Lung (tissue), 11 donors: ENCODE measurements at regions not wholly inside any gene's neighbourhood (a gene's known extent, or its start where the extent isn't known, plus 50 kb on each side); places are given as distances from the start of the nearest gene placed in this dataset.
A peak's percentile ranks its signal among the peaks of the same experiment; 100 is the strongest.

ENCODE experiments used
- ATAC-seq: fragments of 200-7000 bp; cut with Tn5 transposase; one replicate; pipeline ENCODE4 v1.9.1; 2020; ENCODE audit warnings: moderate number of reproducible peaks; ENCODE audit not compliant: insufficient read depth, low FRiP score
- DNase-seq, 3 donors: peaks; one replicate each; pipeline ENCODE4 v3.0.0-alpha.2; 2013 to 2017
- H3K27ac ChIP-seq, 2 donors: one replicate each; pipeline ENCODE4 v1.5.1; 2013; ENCODE audit warnings: mild to moderate bottlenecking in 2 of 2, moderate library complexity in 2 of 2, control low read depth in 1 of 2, inconsistent platforms in 1 of 2, low read depth in 1 of 2, low read length in 1 of 2
- H3K27me3 ChIP-seq, 3 donors: one replicate each; pipeline ENCODE4 v1.5.1; 2013; ENCODE audit warnings: low read length in 2 of 3; ENCODE audit not compliant: control insufficient read depth in 3 of 3, insufficient read depth in 3 of 3
- H3K36me3 ChIP-seq, 4 donors: one replicate each; pipeline ENCODE4 v1.5.1; 2013; ENCODE audit warnings: low read length in 4 of 4, mild to moderate bottlenecking in 1 of 4, moderate library complexity in 1 of 4; ENCODE audit not compliant: control insufficient read depth in 4 of 4, insufficient read depth in 4 of 4
- H3K4me1 ChIP-seq, 5 donors: one replicate each; pipeline ENCODE4 v1.5.1; 2013; ENCODE audit warnings: low read length in 5 of 5, mild to moderate bottlenecking in 2 of 5, moderate library complexity in 1 of 5; ENCODE audit not compliant: control insufficient read depth in 5 of 5, insufficient read depth in 5 of 5
- H3K4me3 ChIP-seq: one replicate; pipeline ENCODE4 v1.5.1; 2013; ENCODE audit warnings: mild to moderate bottlenecking, control low read depth, moderate library complexity
- H3K9ac ChIP-seq, 2 donors: one replicate each; pipeline ENCODE4 v1.5.1; 2013; ENCODE audit warnings: low read length in 2 of 2, control low read depth in 1 of 2; ENCODE audit not compliant: insufficient read depth in 1 of 2
- H3K9me3 ChIP-seq, 4 donors: one replicate each; pipeline ENCODE4 v1.5.1; 2013; ENCODE audit warnings: low read length in 3 of 4, mild to moderate bottlenecking in 1 of 4, moderate library complexity in 1 of 4; ENCODE audit not compliant: control insufficient read depth in 4 of 4, insufficient read depth in 3 of 4
- CTCF ChIP-seq: IDR thresholded peaks from 2 replicates; pipeline ENCODE4 v1.5.1; 2012; ENCODE audit warnings: mild to moderate bottlenecking; ENCODE audit errors: control extremely low read depth, extremely low read depth
- WGBS, 2 donors: extraction: QIAGEN DNeasy Blood & Tissue Kit; methylation state at CpG; one replicate each; pipeline ENCODE4 v1.1.7; 2013; 5-methylcytosine and 5-hydroxymethylcytosine counted together
- donor health status: control.
- donor health status: control.
- donor health status: Bipolar disorder and iron deficiency.
- donor health status: healthy.
- donor health status: DM: yes; HTN: yes; CAD: no.

DNA sequence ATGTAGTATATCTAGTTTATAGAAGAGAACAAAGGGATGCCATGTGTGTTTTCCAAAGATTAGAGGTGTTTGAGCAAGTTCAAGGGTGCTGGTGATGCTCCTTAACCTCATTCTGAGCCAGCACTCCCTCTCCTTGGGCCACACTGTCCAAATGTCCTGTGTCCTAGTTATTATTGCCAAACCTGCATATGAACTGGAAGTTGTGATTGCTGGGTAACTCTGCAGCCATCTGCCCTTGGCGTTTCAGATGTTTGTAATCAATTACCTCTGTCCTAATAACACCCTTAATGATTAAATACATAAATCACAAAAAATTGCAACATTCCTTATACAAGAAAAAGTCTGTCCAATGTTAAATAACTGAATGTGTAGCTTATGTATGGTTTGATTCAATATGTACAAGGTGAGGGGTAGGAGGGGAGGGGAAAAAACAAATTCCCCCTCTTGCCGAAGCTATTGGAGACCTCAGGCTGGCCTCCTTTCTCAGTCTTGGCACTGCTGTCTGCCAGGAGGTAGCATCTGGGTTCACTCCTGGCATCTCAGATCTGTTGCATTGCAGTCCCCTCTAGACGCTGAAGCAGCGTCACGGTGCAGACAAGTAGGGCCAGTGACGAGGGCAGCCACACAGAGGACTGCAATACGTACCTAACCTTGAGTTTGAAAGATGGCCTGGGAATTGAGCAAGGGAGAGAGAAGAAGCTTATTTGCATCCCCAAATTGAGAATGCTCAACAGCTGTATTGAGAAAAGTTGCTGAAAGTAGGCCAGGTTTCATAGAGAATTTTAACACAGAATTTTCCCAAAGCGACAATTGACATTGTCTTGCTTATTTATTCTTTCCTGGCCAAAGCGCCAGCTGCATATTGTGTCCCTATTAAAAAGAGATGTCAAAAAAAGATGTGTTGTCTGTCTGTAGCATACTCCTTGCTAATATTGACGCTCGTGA lies 89.6 kb upstream of the ARHGAP32 start:
- H3K9ac ChIP-seq: no peak overlapping the region
- no peak overlapping the region for H3K27ac ChIP-seq
- WGBS, 2 donors: 91% methylated on average over 11 of the region's 11 CpGs
- no peaks in the 10 kb centered on the region for H3K36me3 ChIP-seq
- H3K27me3 ChIP-seq: no peaks in the 10 kb centered on the region
- H3K4me1 ChIP-seq: peaks cover 0 to 20% (median 5%) of the 10 kb centered on the region in 5 donors
- no peak for ATAC-seq
- H3K9me3 ChIP-seq: no peaks in the 10 kb centered on the region
- H3K4me3 ChIP-seq: no peak overlapping the region
- TF ChIP-seq CTCF: no peak
- no peak for DNase-seq

DNA sequence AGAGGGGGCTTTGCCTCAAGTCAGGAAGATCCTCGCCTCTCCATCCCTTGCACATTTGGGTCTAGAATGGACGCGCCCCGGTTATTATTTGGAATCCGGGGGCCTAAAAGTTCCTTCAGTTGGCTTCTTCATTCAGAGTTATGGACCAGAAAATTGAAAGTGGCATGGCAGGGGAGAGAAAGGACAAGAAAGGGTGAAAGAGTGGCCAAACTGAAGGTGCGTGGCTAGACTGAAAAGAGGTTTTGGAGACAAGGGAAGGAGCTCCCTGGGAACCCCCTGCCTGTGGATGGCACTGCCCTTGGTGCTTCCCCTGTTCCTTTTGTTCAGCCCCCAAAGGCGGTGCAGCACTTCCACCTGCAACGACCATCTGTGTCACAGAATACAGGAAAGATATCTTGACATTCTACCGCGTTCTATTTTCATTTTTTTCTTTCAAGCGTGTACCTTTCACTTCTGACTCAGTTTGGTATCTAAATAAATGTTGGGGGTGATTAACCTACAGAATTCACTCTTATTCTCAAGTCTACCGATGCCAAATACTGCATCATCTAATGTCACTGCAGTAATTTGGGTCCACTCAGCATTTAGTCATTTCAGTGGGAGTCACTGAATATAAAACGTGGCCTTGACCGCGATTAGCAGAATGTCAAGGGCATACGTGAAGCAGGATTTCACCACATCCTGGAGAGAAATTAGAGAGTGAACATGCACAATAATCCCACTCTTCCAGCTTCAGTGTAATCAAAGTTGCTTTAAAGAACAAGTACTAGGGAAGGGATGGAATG lies 88.1 kb upstream of the ARHGAP32 start:
- H3K4me1 ChIP-seq: peaks cover under 1 to 30% (median 9%) of the 10 kb centered on the region in 5 donors
- TF ChIP-seq CTCF: no peak
- no peaks in the 10 kb centered on the region for H3K36me3 ChIP-seq
- WGBS, 2 donors: 33 to 44% methylated on average over 16 of the region's 16 CpGs
- H3K9ac ChIP-seq: no peak overlapping the region
- ATAC-seq (no peak), DNase-seq (no peak)
- H3K4me3 ChIP-seq: peak overlapping the region; percentile 64
- H3K9me3 ChIP-seq: no peaks in the 10 kb centered on the region
- peak overlapping the region in 1 of 2 donors; percentile 76 for H3K27ac ChIP-seq
- H3K27me3 ChIP-seq: no peaks in the 10 kb centered on the region

DNA sequence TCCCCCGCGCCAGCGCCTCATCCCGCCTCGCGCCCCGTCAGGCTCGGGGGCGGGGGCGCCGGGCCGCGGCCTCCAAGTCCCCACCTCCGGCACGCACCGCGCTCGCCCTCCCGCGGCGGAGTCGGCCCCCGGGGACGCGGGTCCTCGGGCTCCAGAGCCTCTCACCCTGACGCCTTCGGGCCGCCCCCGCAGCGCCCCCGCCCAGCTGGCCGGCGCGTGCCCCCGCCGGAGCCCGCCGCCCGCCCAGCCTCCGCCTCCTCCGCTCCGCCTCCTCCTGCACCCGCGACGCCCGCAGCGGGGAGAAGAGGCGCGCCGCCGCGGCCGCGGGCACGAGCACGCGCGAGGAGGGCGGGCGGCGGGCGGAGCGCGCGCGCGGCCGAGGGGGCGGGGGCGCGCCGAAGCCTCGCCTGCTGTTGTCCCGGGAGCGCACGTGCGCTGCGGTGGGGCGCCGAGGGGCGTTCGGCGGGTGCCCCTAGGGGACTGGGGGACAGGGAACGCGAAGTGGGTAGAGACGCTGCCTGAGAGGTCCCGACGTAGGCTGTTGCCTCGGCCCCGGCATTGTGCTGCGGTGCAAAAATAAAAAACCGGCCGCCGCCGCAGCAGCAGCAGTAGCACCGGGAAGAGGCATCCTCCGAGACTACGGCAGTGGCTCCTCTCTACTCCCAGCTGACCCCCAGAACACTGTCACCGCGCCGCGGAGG lies 87.4 kb upstream of the ARHGAP32 start:
- TF ChIP-seq CTCF: no peak
- Histone ChIP-seq H3K9me3 (no peaks in the 10 kb centered on the region), H3K27me3 (no peaks in the 10 kb centered on the region), H3K27ac (peak overlapping the region in 1 of 2 donors; percentile 76), H3K36me3 (no peaks in the 10 kb centered on the region), H3K4me3 (peak overlapping the region; percentile 70), H3K4me1 (peaks cover 5 to 38% (median 9%) of the 10 kb centered on the region in 5 donors), H3K9ac (no peak overlapping the region)
- peak; percentile 91 for ATAC-seq
- peak; percentile 86 to 93 (median 87) for DNase-seq
- 0 to 1% methylated on average over 49 to 103 of the region's 103 CpGs for WGBS, 2 donors
